HG03196 (cell line): ENCODE measurements at regions not wholly inside any gene's neighbourhood (a gene's known extent, or its start where the extent isn't known, plus 50 kb on each side); places are given as distances from the start of the nearest gene placed in this dataset.

Source experiments
- ATAC-seq: cut with Tn5 transposase; IDR thresholded peaks from one replicate; pipeline ENCODE4 v1.9.1; 2021; ENCODE audit not compliant: unreplicated experiment

- ATAC-seq: no peak
Observed at GRCh38 chr19:30672926-30673325, 300.7 kb downstream of the ZNF536 start.

- ATAC-seq: no peak
Observed at GRCh38 chr19:30671622-30672051, 299.5 kb downstream of the ZNF536 start.

- no peak for ATAC-seq
Observed at GRCh38 chr19:30671367-30671619, 299.1 kb downstream of the ZNF536 start.

- ATAC-seq: no peak
Observed at GRCh38 chr19:30670562-30671366, 298.6 kb downstream of the ZNF536 start.

GRCh38 chr19:30670011-30670329, 297.8 kb downstream of the ZNF536 start:
- ATAC-seq: no peak

- ATAC-seq: no peak
Observed at GRCh38 chr19:30669329-30670010, 297.3 kb downstream of the ZNF536 start.

GRCh38 chr19:30668521-30669155, 296.5 kb downstream of the ZNF536 start:
- ATAC-seq: no peak

GRCh38 chr19:30667746-30668145, 295.6 kb downstream of the ZNF536 start:
- no peak for ATAC-seq

- no peak for ATAC-seq
Observed at GRCh38 chr19:30667227-30667626, 295.0 kb downstream of the ZNF536 start.

- ATAC-seq: no peak
Observed at GRCh38 chr19:30666301-30666803, 294.2 kb downstream of the ZNF536 start.

GRCh38 chr19:30665449-30665848, 293.3 kb downstream of the ZNF536 start:
- no peak for ATAC-seq

- ATAC-seq: no peak
Observed at GRCh38 chr19:30663611-30664174, 291.5 kb downstream of the ZNF536 start.

GRCh38 chr19:30662211-30662861, 290.2 kb downstream of the ZNF536 start:
- ATAC-seq: no peak

GRCh38 chr19:30659638-30660037, 287.5 kb downstream of the ZNF536 start:
- ATAC-seq: no peak

GRCh38 chr19:30656520-30657100, 284.4 kb downstream of the ZNF536 start:
- ATAC-seq: no peak

GRCh38 chr19:30653646-30654386, 281.6 kb downstream of the ZNF536 start:
- ATAC-seq: no peak

GRCh38 chr19:30652751-30653150, 280.6 kb downstream of the ZNF536 start:
- no peak for ATAC-seq

- no peak for ATAC-seq
Observed at GRCh38 chr19:30651691-30652090, 279.5 kb downstream of the ZNF536 start.

- ATAC-seq: no peak
Observed at GRCh38 chr19:30651066-30651465, 278.9 kb downstream of the ZNF536 start.

GRCh38 chr19:30649934-30650614, 277.9 kb downstream of the ZNF536 start:
- no peak for ATAC-seq
